Dendritic cell treated with granulocyte-macrophage colony-stimulating factor and Interleukin-4, amounts not matched to agents 40 ng/mL and 50 ng/mL, for 4 days (primary cell): ENCODE measurements at regions not wholly inside any gene's neighbourhood (a gene's known extent, or its start where the extent isn't known, plus 50 kb on each side); places are given as distances from the start of the nearest gene placed in this dataset.

Experiments
- H3K27ac Mint-ChIP-seq: one replicate; pipeline ENCODE4 v1.8.0; 2022; ENCODE audit warnings: mild to moderate bottlenecking, mixed read lengths
- H3K27me3 Mint-ChIP-seq: one replicate; pipeline ENCODE4 v1.8.0; 2022; ENCODE audit warnings: mild to moderate bottlenecking, mixed read lengths
- H3K36me3 Mint-ChIP-seq: one replicate; pipeline ENCODE4 v1.8.0; 2022; ENCODE audit warnings: low read depth, mixed read lengths
- H3K4me1 Mint-ChIP-seq: one replicate; pipeline ENCODE4 v1.8.0; 2022; ENCODE audit warnings: low read depth, mixed read lengths
- H3K4me3 Mint-ChIP-seq: one replicate; pipeline ENCODE4 v1.8.0; 2022; ENCODE audit warnings: mild to moderate bottlenecking, moderate library complexity, mixed read lengths
- H3K9me3 Mint-ChIP-seq: one replicate; pipeline ENCODE4 v1.8.0; 2022; ENCODE audit warnings: mixed read lengths
- intact Hi-C: fragments of 100-400 bp; cut with micrococcal nuclease; formaldehyde crosslinking; loops from one replicate; pipeline ENCODE4 v1.15.0; 2022

DNA sequence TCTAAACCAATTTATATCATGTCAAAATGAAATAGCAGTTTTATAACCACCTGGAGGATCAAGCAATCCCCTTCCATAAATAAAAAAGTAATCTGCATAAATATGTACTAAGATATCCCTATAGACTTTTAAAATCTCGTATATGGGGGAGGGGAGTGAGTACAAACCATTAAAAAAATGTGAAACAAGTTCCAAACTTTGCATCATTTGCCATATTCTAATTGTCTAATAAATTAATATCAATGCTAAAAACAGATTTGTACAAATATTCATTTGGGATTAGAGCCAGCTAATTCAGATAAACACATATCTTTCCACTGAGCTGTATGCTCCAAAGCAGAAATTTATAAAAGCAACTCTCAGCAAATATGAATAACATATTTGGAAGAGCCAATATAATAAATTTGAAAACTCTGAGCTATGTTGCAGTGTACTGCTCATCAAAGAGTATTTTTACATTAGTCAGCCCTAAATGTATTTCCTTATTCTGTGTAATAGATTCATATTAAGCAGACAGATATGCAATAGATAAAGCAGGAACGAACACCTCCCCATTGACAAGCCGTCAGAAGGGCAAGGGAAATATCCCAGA, 970.2 kb downstream of the EFNB2 start:
- Mint-ChIP-seq H3K36me3 (no peaks in the 10 kb centered on the region), H3K27ac (no peak overlapping the region), H3K27me3 (no peaks in the 10 kb centered on the region), H3K4me1 (no peaks in the 10 kb centered on the region), H3K4me3 (no peak overlapping the region), H3K9me3 (peaks cover 27% of the 10 kb centered on the region)
- intact Hi-C loops = no loop called here

DNA sequence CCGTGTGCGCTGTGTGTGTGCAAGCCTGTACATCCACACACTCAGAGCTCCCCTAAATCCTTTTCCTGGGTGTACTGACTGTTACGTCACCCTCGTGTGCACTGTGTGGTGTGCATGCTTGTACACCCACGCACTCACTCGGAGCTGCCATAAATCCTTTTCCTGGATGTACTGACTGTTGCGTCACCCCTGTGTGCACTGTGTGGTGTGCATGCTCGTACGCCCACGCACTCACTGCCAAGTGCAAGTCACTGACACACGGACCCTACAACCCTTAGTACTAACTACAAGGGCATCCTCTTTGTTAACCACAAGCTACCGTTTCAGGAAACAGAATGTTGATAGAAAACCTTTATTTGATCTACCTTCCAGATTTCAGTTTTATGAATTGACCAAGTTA, 983.4 kb downstream of the EFNB2 start:
- intact Hi-C loops = no loop called here
- no peaks in the 10 kb centered on the region for H3K36me3 Mint-ChIP-seq
- H3K4me3 Mint-ChIP-seq = no peak overlapping the region
- no peaks in the 10 kb centered on the region for H3K27me3 Mint-ChIP-seq
- no peak overlapping the region for H3K27ac Mint-ChIP-seq
- peaks cover 30% of the 10 kb centered on the region for H3K9me3 Mint-ChIP-seq
- H3K4me1 Mint-ChIP-seq = no peaks in the 10 kb centered on the region

DNA sequence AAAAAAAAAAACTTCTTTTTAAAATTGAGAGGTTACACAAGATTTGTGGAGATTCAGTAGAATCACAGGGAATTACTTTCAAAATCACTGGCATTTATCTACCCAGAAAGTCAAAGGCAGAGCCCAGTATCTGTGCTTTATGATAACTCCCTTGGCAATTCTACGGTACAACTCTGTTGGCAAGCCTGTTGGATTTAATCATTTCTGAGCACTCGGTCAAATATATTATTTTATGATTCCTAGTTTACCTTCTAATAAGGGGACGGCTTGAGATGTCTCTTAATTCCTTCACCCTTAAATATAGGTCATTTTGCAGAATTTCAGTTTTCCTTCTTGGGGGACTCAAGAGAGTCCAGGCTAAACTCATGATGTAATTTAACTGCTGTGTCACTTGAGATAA, 987.6 kb downstream of the EFNB2 start:
- H3K27me3 Mint-ChIP-seq = no peaks in the 10 kb centered on the region
- intact Hi-C loops = no loop called here
- H3K27ac Mint-ChIP-seq = no peak overlapping the region
- no peaks in the 10 kb centered on the region for H3K4me1 Mint-ChIP-seq
- H3K36me3 Mint-ChIP-seq = no peaks in the 10 kb centered on the region
- H3K4me3 Mint-ChIP-seq = no peak overlapping the region
- H3K9me3 Mint-ChIP-seq = peaks cover 17% of the 10 kb centered on the region

DNA sequence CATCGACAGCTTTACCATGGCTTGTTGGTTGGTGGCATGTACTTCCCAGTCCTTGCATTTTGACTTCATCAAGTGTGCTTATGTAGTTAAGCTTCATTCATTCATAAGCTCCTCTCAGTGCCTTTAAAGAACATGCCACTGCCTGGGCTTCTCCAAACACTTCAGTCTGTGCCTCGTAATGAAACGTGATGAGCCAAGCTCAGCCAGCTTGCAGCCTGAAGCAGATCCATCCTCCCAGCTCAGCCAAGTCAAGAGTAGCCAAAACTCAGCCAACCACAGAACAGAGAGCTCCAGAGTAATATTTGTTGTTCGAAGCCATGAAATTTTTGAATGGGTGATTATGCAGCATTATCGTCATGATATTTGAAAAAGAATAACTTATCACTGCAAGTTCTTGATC, 989.7 kb downstream of the EFNB2 start:
- H3K4me1 Mint-ChIP-seq = no peaks in the 10 kb centered on the region
- no peaks in the 10 kb centered on the region for H3K36me3 Mint-ChIP-seq
- peaks cover 9% of the 10 kb centered on the region for H3K9me3 Mint-ChIP-seq
- H3K27me3 Mint-ChIP-seq = no peaks in the 10 kb centered on the region
- intact Hi-C loops = no loop called here
- H3K4me3 Mint-ChIP-seq = no peak overlapping the region
- no peak overlapping the region for H3K27ac Mint-ChIP-seq

DNA sequence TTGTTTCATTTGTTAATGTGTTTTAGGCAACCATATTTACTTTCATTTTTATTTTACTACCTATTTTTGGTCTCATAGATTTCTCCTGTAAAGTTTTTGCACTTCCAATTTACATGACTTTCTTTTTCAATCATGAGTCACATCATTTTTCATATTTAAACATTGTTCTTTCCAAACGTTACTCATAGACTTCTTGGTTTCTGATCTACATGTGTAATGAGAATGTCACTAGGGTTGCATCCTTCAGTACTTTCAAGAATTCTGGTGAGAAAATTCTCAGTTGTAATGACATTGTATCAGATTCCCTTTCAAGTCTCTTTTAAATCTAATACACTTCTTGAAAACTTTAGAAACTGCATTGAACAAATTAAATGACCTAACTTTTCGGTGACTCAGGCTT, 991.7 kb downstream of the EFNB2 start:
- Mint-ChIP-seq H3K4me3 (no peak overlapping the region), H3K27me3 (no peaks in the 10 kb centered on the region), H3K9me3 (peaks cover 9% of the 10 kb centered on the region), H3K27ac (no peak overlapping the region), H3K4me1 (no peaks in the 10 kb centered on the region), H3K36me3 (no peaks in the 10 kb centered on the region)
- intact Hi-C loops = no loop called here

DNA sequence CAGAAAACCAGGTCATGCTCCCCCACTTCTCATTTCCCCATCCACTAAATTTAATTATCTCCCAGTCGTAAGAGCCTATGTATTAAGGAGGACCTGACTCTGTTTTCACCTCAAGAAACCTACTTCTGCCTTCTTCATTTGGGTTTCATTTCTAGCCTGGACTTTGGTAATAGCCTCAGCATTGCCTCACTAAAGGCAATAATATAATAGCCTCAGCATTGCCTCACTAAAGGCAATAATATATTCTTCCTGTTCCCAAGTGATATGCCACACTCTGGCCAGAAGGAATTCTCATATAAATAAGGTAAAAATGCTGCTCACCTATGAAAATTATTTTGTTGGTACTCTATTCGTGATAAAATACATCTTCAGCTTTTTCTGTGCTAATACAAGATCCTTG, 993.9 kb downstream of the EFNB2 start:
- Mint-ChIP-seq H3K4me1 (no peaks in the 10 kb centered on the region), H3K36me3 (no peaks in the 10 kb centered on the region), H3K9me3 (peaks cover 9% of the 10 kb centered on the region), H3K27ac (no peak overlapping the region), H3K27me3 (no peaks in the 10 kb centered on the region), H3K4me3 (no peak overlapping the region)
- intact Hi-C loops = no loop called here

DNA sequence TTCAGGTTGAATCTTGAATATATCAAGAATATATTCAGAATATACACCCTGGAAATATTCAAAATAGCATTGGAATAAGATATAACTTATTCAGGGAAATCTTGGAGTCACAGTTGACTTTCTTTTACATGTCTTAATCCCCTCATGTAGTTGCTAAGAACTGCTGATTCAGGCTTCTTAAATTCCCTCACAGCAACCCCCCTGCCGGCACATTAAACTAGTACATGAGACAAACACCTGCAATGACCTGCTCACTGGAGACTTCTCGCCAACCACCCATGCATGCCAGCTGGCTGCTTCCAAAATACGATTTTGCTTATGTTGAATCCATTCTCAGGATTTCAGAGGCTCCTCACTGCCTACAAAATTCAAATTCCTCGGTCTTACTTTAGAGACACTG, 997.1 kb downstream of the EFNB2 start:
- peaks cover 16% of the 10 kb centered on the region for H3K9me3 Mint-ChIP-seq
- no peak overlapping the region for H3K4me3 Mint-ChIP-seq
- no peak overlapping the region for H3K27ac Mint-ChIP-seq
- H3K27me3 Mint-ChIP-seq = no peaks in the 10 kb centered on the region
- H3K36me3 Mint-ChIP-seq = no peaks in the 10 kb centered on the region
- intact Hi-C loops = no loop called here
- no peaks in the 10 kb centered on the region for H3K4me1 Mint-ChIP-seq

DNA sequence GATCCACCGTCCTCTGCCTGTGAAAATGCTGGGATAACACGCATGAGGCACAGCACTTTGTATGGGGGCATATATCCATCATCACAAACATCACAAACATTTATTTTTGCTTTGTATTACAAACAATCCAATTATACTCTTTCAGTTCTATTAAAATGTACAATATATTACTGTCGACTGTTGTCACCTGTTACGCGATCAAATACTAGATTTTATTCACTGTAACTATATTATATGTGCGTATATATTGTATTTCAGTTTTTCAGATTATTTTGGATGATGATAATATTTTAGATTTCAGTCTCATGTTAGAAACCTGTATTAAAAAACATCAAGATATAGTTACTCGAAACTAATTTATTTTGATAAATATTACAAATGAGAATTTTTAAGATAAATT, 998.3 kb downstream of the EFNB2 start:
- H3K27ac Mint-ChIP-seq = no peak overlapping the region
- no peaks in the 10 kb centered on the region for H3K36me3 Mint-ChIP-seq
- H3K9me3 Mint-ChIP-seq = peaks cover 28% of the 10 kb centered on the region
- H3K27me3 Mint-ChIP-seq = no peaks in the 10 kb centered on the region
- no peaks in the 10 kb centered on the region for H3K4me1 Mint-ChIP-seq
- intact Hi-C loops = no loop called here
- H3K4me3 Mint-ChIP-seq = no peak overlapping the region

DNA sequence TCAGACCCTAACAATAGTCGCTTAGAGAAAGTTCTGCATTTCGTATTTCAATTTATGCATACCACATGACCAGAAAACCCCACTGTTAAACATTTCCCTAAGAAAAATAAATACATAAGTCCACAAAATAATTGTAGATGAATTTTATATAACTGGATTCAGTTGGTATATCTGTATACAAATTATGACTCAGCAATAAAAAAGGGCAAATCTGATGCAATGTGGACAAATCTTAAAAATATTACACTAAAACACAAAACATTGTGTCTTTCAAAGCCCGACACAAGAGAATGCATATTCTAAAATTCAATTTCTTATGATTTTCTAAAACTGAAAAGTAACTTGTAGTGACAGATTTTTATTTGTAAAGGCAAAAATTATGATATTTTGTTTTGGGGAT, 1005.0 kb downstream of the EFNB2 start:
- no peak overlapping the region for H3K4me3 Mint-ChIP-seq
- H3K9me3 Mint-ChIP-seq = peaks cover 50% of the 10 kb centered on the region
- H3K27ac Mint-ChIP-seq = no peak overlapping the region
- H3K36me3 Mint-ChIP-seq = no peaks in the 10 kb centered on the region
- H3K27me3 Mint-ChIP-seq = no peaks in the 10 kb centered on the region
- H3K4me1 Mint-ChIP-seq = no peaks in the 10 kb centered on the region
- intact Hi-C loops = no loop called here

DNA sequence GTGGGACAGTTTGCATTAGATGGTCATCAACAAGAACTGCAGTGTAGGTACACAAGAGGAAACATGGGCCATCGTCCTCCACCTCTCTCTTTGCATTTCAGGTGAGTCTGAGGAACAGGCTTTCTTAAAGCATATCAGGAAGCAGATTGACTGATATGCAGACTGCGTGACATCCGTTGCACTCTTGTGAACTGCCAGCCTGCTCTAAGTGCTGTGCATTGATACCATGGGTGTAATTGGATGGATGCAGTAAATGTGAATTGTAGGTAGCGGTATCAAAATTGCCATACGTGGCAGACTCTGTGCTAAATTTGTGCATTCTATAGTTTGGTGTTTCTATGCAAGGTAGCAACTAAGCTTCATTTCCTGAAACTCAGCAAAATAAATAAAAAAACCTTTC, 1008.3 kb downstream of the EFNB2 start:
- H3K9me3 Mint-ChIP-seq = peaks cover 43% of the 10 kb centered on the region
- H3K27ac Mint-ChIP-seq = no peak overlapping the region
- no peaks in the 10 kb centered on the region for H3K27me3 Mint-ChIP-seq
- intact Hi-C loops = no loop called here
- H3K36me3 Mint-ChIP-seq = no peaks in the 10 kb centered on the region
- no peaks in the 10 kb centered on the region for H3K4me1 Mint-ChIP-seq
- no peak overlapping the region for H3K4me3 Mint-ChIP-seq

DNA sequence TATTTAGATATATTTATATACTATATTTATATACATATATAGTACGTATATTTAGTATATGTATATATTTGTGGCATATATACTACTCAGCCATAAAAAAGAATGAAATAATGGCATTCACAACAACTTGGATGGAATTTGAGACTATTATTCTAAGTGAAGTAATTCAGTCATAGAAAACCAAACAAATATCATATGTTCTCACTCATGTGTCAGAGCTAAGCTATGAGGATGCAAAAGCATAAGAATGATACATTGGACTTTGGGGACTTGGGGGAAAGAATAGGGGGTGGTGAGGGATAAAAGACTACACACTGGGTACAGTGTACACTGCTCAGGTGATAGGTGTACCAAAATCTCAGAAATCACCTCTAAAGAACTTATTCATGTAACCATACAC, 1015.7 kb downstream of the EFNB2 start:
- H3K36me3 Mint-ChIP-seq = no peaks in the 10 kb centered on the region
- H3K9me3 Mint-ChIP-seq = peaks cover 38% of the 10 kb centered on the region
- H3K27ac Mint-ChIP-seq = no peak overlapping the region
- H3K4me3 Mint-ChIP-seq = no peak overlapping the region
- H3K27me3 Mint-ChIP-seq = no peaks in the 10 kb centered on the region
- intact Hi-C loops = no loop called here
- H3K4me1 Mint-ChIP-seq = no peaks in the 10 kb centered on the region

DNA sequence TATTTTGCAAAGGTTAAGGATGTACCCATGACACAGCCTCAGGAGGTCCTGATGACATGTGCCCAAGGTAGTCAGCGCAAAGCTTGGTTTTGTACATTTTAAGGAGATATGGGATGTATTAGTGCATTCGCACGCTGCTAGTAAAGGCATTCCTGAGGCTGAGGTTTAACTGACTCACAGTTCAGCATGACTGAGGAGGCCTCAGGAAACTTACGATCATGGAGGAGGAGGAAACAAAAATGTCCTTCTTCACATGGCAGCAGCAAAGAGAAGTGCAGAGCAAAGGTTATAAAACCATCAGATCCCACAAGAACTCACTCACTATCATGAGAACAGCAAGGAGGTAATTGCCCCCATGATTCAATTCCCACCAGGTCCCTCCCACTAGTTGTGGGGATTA, 1017.4 kb downstream of the EFNB2 start:
- intact Hi-C loops = no loop called here
- peaks cover 44% of the 10 kb centered on the region for H3K9me3 Mint-ChIP-seq
- H3K4me3 Mint-ChIP-seq = no peak overlapping the region
- no peaks in the 10 kb centered on the region for H3K36me3 Mint-ChIP-seq
- H3K27me3 Mint-ChIP-seq = no peaks in the 10 kb centered on the region
- H3K27ac Mint-ChIP-seq = no peak overlapping the region
- no peaks in the 10 kb centered on the region for H3K4me1 Mint-ChIP-seq

DNA sequence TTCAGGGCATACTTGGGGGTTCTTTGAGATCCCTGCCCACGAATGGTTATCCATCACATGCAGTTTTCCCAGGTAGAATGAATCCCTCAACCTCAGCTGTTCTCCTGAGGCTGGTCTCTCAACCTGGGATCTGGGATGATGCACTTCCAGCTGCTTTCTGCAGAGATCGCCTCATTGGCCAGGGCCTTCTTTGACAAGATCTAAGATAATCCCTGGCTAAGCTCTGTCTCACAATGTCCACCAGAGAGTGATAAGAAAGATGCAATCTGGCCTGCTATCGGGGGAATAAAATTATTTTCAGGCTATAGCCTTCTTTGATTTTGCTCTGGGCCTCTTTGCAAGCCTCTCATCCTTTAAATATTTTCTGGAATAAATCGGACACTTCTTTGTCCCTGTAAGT, 1021.1 kb downstream of the EFNB2 start:
- intact Hi-C loops = no loop called here
- H3K4me3 Mint-ChIP-seq = no peak overlapping the region
- no peaks in the 10 kb centered on the region for H3K27me3 Mint-ChIP-seq
- no peak overlapping the region for H3K27ac Mint-ChIP-seq
- H3K4me1 Mint-ChIP-seq = no peaks in the 10 kb centered on the region
- H3K36me3 Mint-ChIP-seq = no peaks in the 10 kb centered on the region
- H3K9me3 Mint-ChIP-seq = peaks cover 31% of the 10 kb centered on the region

DNA sequence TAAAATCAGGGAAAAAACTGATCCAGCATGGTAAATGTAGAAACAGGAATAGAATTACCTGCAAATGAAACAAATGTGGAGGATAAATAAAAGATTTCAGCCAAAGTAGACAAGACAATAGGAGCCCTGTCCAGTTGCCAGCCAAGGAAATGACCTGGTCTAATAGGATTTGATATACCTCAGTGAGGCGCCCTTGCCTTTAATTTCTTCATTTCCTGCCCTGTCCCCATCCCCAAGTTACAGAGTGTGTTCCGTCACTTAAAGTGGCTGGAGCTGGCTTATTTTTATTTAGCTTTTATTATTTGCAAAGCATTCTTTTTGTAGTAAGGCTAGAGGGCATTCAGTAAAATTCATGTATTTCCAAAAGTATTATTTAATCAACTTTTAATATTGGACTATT, 1022.0 kb downstream of the EFNB2 start:
- no peaks in the 10 kb centered on the region for H3K4me1 Mint-ChIP-seq
- intact Hi-C loops = no loop called here
- peaks cover 31% of the 10 kb centered on the region for H3K9me3 Mint-ChIP-seq
- H3K27ac Mint-ChIP-seq = no peak overlapping the region
- H3K27me3 Mint-ChIP-seq = no peaks in the 10 kb centered on the region
- H3K36me3 Mint-ChIP-seq = no peaks in the 10 kb centered on the region
- no peak overlapping the region for H3K4me3 Mint-ChIP-seq

DNA sequence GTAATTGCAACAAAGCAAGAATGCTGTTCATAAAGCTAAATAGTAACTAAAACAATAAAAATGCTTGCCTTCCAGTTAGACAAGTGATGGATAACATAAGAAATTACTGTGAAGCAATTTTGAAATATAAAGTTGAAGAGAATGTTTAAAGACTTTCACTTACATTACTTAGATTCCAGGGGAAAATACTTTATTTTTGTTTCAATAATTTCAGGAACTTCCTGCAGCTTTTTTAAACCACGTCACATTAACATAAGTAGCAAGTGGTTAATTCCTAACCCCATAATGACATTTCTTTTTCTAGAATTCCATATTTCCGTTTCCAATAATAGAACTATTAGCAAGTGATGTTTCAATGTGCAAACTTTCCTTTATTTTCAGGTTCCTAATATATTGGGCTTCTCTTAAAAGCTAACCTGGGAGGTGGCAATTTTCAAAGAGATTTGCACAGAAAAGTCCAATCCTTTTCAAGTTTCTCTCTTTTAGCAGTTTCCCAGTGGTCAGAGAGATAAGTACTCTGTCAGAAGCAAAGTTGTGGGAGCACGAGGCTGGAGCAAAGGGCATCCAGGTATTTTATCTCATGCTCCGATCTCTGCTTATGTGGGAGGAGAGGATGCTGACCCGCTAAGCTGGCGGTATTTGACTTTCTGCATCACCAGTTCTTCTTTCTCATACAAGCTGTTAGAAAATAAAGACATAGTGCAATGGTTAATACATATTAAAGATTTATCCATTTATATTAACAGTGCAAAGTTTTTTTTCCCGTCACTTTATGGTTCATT, 1025.3 kb downstream of the EFNB2 start:
- H3K9me3 Mint-ChIP-seq = peaks cover 18% of the 10 kb centered on the region
- intact Hi-C loops = no loop called here
- no peaks in the 10 kb centered on the region for H3K4me1 Mint-ChIP-seq
- H3K36me3 Mint-ChIP-seq = no peaks in the 10 kb centered on the region
- H3K27me3 Mint-ChIP-seq = no peaks in the 10 kb centered on the region
- H3K27ac Mint-ChIP-seq = no peak overlapping the region
- H3K4me3 Mint-ChIP-seq = no peak overlapping the region
